ENCODE measurements at regions not wholly inside any gene's neighbourhood (a gene's known extent, or its start where the extent isn't known, plus 50 kb on each side); places are given as distances from the start of the nearest gene placed in this dataset.
A peak's percentile ranks its signal among the peaks of the same experiment; 100 is the strongest.
"Not testable (repeated sequence)": the region's sequence is repeated elsewhere in the genome, so short reads cannot be mapped to it uniquely, and the experiment has no call there.

DNA sequence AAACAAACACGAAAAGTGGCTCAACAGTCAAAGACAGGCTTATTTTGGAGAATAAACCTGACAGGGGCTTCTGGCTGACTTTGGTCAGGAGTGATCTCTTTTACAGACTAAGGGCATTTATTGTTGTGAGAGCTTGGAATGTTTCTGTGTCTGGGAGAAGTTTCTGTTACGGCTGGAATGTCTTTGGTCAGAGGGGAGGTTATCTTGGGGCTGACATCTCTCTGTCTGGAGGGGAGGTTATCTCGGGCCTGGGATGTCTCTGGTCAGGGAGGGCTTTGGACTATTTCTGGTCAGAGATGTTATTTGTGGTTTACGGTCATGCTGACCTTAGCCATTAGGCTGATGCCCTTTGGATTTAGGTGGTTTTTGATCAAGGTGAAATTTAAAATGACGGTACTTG is 345.5 kb upstream of the FSIP2 start:
- DNase-seq = no peak

DNA sequence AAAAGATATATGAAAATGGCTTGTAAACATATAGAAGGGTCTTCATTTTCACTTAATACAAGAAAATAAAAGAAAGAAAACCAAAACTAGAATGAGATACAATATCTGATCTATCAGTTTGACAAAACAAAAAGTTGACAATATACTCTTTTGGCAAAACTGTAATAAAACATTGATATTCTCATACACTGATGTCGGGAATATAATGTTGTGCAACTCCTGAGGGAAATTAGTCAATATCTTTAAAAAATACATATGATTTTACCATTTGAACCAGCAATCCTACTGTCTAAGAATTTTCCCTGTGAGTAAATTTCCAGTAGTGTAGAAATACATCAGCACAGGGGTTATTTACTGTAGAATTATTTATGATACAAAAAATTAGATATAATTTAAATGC is 336.1 kb upstream of the FSIP2 start:
- no peak for DNase-seq

DNA sequence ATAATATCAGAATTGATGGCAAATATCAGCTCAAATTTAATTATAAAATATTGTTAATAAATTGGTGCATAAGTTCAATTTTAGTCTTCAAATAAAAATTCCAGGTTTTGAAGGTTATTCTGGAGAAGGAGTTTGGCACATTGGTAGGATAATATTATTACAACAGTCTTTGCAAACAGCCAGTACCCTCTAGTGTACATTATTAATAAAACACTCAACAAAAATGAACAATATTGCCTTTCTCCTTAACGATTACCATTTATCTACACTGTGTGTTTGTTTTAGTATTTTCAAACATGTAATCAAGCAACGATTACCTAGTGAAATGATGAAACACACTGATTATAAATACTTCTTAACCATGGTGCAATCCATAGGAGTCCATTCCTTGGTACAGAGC is 334.0 kb upstream of the FSIP2 start:
- DNase-seq = no peak

DNA sequence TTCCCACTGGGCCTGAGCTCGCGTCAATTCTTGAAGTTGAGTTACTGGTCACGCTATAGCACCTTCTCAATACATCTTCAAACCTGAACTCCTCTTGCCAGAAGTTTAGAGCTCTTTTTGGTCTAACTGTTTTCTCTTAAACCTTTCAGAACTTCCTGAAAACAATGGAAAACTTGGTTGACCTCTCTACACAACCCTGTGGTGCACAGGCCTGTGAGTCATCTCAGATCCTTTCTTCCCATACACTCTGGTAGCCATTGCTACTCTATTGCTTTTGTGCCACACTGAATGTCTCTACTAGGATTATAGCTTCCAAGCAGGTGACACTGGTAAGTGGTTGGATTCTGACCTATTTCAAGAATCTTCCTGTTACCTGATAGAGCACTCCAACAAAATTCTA is 321.5 kb upstream of the FSIP2 start:
- no peak for DNase-seq

DNA sequence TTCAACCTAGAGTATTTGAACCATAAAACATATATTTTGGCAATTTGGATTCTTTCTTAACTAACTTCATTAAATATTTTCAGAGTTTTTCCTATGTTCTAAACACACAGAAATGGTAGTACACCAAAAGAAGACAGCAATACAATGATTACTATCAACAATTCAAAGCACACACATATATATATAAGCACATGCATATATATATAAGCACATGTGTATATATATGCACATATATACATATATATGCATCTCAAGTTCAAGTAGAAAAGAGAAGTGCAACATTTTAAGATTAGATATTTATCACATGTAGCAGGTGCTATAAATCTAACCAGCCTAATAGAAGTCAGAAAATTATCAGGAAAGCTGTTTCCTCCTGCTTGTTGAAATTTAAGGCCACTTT is 320.9 kb upstream of the FSIP2 start:
- no peak for DNase-seq

DNA sequence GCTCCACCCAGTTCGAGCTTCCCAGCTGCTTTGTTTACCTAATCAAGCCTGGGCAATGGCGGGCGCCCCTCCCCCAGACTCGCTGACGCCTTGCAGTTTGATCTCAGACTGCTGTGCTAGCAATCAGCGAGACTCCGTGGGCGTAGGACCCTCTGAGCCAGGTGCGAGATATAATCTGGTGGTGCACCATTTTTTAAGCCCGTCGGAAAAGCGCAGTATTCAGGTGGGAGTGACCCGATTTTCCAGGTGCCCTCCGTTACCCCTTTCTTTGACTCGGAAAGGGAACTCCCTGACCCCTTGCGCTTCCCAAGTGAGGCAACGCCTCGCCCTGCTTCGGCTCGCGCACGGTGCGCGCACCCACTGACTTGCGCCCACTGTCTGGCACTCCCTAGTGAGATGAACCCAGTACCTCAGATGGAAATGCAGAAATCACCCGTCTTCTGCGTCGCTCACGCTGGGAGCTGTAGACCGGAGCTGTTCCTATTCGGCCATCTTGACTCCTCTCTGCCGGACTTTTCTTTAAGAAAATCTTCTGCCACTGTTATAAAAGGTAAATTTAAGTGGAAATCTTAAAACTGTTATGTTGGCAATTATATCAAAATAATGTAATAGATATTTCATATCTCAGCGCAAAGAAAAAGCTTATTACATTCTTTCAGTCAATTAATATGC is 313.5 kb upstream of the FSIP2 start:
- peak; percentile 45 for DNase-seq

DNA sequence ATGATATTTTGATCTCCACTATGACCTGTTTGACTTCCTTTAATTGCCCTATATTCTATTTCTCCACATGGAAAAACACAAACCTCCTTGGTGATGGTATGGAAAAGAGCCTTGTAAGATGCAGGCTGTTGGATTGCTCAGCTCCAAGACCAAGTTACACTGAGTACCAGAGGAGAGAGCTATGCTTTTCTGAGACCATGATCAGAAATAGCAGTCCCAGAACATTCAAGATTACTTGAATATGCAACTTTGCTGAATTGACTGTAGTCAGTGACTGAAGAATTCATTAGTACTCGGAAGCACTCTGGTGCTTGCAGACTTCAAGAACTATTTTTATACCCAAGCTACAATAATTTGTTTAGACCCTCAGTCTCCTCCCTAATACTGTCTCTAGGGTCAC is 310.6 kb upstream of the FSIP2 start:
- no peak for DNase-seq

DNA sequence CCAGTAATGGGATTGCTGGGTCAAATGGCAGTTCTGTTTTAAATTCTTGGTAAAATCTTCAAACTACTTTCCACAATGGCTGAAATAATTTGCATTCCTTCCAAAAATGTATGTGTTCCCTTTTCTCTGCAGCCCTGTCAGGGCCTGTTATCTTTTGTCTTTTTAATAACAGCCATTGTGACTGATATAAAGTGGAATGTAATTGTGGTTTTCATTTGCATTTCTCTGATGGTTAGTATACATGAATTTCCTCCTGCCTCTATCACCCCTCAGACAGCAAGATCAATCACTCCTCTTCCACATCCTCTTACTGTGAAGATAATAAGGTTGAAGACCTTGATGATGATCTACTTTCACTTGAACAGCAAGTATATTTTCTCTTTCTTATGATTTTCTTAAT is 304.8 kb upstream of the FSIP2 start:
- DNase-seq = no peak

DNA sequence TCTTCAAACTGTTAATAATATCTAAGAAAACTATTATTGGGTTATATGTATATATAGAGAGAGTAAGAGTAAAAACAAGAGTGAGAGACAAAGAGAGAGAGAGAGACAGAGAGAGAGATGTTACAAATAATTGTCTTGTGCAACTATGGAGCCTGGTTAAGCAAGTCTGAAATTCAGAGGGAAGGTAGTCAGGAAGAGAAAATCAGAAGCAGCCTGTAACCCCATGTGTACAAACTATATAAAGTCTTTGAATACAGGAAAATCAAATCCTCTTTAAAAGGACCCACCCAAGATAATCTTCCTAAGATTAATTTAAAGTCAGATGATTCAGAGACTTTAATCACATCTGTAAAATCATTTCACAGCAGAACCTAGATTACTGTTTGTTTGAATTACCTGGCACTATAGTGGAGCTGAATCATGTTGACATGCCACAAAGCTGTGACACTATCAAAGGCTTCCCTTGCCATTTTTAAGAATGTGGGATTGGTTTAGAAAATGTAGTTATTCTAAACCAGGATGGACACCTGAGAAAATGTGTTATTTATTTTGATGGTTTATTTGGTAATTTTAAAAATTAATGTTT is 301.7 kb upstream of the FSIP2 start:
- DNase-seq = no peak

DNA sequence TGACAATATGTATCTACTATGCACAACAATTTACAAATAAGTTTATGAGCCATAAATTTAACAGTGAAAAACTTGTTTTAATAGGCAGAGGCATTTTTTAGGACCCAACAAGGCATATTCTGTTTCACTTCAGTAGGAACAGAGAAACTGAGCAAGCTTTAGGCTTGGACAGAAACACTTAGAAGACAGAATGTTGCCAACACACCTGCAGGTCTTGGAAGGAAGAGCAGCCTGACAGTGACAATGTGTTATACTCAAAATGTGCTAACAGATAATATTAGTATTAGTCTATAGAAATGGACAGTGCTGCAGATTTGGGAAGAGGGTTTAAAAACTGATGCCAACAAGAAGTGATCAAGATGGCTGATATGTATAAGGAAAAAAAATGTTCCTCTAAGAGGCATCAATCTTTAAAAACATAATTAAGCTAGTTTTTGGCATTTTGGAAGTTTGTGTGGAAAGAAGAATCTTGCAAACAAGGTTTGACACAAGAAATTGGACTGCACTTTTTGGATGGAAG is 297.1 kb upstream of the FSIP2 start:
- DNase-seq = no peak

DNA sequence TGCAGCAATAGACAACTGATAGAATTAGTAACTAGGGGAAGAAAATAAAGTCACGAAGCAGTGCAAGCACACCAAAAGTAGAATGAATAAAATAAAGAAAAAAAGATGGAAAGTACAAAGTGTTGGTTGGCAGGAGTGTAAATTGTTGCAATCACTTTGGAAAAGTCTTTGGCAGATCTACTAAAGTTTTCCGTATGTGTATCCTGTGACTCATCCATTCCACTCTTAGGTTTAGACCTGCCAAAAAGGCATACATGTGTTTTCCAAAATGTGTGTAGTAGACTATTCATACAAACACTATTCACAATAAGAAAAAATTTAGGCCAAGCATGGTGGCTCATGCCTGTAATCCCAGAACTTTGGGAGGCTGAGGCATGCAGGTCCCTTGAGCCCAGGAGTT is 282.1 kb upstream of the FSIP2 start:
- DNase-seq = no peak

DNA sequence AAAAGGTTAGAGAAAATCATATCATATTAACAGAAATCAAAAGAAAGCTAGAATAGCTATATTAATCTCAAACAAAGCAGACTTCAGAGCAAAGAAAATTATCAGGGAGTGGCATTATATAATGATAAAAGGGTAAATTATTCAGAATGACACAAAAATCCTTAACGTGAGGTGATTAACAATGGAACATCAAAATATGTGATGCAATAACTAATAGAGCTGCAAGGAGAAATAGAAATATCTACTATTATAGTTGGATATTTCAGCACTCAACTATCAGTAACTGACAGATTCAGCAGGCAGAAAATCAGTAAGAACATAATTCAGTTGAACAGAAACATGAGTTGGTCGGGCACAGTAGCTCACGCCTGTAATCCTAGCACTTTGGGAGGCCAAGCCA is 275.1 kb upstream of the FSIP2 start:
- no peak for DNase-seq

DNA sequence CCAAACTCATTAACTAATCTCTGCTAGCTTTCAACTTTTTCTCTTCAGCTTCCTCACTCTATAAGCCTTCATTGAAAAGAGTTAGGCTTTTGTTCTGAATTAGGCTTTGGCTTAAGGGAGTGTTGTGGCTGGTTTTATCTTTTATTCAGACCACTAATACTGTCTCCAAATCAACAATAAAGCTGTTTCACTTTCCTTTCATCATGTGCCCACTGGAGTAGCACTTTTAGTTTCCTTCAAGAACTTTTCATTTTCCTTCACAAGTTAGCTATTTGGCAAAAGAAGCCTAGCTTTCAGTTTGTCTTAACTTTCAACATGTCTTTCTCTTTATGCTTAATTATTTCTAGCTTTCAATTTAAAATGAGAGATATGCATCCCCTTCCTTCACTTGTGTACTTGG is 271.7 kb upstream of the FSIP2 start:
- no peak for DNase-seq

DNA sequence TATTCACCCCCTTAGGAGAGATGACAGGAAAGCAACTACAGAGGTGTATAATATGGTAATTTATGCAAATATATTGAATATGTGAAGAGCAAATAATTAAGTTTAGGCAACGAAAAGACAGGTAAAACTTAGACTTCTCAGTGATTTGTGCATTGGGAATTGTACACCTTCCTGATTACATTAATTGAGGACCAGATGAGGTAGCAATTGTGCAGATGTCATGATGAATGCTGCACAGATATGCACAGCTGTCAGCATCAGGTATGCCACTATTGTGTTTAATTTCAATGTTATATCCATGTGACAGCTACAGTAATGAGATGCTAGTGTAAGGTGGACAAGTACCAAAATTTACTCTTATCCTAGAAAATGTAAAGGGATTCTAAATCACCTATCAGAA is 267.2 kb upstream of the FSIP2 start:
- no peak for DNase-seq

DNA sequence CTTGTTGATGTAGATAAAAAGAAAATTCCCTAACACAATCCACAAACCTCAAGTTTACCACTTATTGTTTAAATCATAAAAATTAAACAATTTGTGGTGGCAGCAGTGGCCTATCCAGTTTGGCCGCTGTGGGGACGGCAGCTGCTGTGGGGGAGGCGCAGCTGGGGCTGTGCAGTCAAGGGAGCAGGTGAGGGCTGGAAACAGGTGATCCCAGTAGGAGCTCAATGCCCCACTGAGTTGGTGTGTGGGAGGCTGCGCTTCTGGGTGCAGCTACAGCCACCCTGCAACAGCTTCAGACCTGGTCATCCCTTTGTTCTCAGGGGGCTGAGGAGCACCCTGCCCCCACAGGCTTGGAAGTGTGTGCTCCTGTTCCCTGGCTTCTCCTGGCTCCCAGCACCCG is 266.0 kb upstream of the FSIP2 start:
- no peak for DNase-seq

DNA sequence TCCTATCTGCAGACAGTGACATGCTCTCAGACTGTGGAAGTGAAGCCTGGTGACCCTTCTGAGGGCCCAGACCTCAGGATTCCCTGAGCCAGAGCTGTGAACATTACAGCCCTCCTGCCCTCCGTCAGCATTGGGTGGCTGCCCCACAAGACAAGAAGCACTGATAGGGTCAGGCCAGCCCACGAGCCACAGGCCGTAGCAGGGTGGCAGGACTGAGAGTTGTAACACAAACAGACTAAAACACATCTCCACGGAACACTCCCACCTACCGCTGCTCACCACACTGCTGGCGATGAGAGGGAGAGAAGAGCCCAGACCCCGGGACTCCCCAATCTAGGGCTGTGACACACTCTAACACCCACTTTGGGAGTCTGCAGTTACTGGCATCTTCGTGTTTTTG is 264.8 kb upstream of the FSIP2 start:
- DNase-seq = no peak

DNA sequence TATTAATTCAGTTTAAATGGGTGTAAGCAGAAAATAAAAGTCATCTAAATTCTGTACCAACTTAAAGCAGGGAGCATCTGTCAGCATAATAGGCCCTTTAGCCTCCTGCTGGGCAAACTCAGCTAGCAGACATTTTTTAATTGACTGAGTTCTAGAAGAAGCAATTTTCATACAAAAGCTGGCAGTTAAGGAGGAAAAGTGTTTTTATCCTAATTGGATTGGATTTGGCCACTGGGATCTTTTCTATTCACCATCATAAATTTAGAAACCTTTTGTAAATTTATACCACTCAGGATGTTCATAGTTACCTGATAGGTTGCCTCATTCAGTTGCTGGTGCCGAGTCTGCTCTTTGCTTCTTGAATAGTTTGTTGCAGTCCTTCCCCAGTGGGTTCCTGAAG is 262.7 kb upstream of the FSIP2 start:
- no peak for DNase-seq

DNA sequence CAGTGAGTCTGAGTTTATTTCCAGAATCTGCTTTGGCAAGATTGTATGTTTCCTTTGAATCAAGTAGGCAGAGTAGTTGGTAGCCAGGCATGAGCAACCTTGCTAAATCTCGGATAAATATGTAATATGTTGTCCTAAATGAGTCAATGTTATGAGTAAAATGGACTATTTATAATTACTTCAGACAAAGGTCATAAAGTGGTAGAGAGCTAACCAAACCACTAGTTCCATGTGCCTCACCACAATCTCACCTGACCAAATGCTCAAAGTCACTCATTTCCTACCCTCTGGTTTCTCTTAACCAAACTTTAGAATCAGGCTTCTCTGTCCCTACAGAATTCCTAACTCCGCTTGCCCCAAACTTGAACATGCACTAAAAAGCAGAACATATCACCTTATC is 261.2 kb upstream of the FSIP2 start:
- DNase-seq = no peak

DNA sequence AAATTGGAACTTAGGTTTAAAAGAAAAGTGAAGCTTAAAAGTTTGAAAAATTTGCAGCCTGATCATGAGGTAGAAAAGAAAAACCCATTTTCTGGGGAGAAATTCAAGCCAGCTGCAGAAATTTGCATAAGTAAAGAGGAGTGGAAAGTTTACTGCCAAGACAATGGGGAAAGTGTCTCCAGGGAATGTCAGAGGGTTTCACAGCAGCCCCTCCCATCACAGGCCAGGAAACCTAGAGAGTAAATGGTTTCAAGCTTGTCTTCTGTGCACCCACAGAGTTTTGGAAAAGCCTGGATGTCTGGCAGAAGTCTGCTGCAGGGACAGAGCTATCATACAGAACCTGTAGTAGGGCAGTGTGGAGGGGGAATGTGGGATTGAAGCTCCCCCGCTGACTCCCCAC is 254.0 kb upstream of the FSIP2 start:
- DNase-seq = no peak

DNA sequence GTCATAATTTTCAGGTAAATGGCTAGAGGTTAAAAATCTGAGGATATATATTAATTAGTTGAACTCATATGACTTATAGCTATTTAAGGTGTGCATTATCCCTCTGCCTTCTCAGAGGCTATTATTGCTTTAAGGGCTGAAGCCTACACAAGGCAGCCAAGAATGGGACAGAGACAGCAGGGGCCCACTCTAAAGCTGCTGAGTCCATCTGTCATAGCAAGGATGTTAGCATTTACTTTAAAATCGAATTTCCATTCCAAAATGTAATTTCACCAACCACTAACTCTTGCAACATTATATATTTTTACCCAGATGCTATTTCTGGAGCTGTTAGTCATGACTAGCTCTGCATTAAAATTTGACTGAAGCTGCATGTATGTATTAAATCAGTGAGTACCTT is 236.3 kb upstream of the FSIP2 start:
- no peak for DNase-seq

DNA sequence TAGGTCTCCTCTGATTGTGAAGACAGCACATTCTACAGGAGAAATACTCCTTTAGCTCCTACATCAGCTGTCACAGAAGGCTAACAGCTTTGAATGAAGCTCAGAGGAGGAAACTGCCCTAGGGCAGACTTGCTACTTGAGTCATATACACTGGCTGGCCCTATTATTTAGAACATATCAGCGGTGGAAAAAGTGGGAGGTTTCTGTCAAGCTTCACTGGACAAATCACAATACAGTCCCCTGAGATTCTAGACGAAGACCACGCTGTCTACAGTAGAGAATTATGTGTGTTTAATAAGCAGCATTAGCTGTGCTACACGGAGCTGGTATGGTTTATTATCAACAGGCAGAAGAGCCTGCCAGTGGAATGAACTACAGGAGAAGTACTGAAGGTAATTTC is 230.9 kb upstream of the FSIP2 start:
- DNase-seq = no peak

DNA sequence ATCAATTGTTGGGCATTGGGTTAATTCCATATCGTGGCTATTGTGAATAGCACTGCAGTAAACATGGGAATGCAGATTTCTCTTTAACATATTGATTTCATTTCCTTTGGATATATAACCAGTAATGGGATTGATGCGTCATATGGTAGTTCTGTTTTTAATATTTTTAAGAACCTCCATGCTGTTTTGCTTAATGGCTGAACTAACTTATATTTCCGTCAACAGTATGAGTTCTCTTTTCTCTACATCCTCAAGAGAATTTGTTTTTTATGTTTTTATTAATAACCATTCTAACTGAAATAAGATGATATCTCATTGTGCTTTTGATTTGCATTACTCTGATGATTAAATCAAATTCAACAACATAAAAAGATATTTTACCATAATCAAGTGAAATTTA is 228.5 kb upstream of the FSIP2 start:
- no peak for DNase-seq

DNA sequence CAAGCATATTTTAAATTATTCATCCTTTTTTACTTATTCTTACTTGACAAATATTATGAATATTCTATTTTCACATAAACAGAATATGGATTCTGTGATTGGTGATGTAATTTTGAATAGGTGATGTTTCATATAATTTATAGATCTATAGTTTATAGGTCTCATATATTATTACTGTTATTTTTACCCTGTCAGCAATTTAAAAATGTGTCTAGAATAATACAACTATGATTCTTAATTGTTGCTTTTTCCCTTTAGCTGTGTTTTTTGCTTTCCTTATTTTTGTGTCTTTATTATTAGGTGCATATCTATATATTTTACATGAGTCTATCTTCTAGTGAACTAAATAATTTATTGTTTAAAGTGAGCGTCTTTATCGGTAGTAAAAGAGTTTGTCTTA is 226.7 kb upstream of the FSIP2 start:
- no peak for DNase-seq

DNA sequence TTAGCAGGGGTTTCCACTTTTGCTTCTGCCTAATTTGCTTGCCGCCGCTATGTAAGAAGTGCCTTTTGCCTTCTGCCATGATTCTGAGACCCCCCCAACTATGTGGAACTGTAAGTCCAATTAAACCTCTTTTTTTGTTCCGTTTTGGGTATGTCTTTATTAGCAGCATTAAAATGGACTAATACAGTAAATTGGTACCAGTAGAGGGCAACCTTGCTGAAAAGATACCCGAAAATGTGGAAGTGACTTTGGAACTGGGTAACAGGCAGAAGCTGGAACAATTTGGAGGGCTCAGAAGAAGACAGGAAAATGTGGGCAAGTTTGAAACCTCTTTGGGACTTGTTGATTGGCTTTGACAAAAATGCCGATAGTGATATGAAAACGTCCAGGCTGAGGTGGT is 216.1 kb upstream of the FSIP2 start:
- DNase-seq = no peak

DNA sequence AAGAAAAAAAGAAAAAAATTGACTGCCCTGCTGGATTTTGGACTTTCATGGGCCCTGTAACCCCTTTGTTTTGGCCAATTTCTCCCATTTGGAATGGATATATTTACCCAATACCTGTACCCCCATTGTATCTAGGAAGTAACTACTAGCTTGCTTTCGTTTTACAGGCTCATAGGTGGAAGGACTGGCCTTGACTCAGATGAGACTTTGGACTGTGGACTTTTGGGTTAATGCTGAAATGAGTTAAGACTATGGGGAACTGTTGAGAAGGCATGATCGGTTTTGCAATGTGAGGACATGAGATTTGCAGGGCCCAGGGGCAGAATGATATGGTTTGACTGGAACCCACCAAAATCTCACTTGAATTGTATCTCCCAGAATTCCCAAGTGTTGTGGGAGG is 214.4 kb upstream of the FSIP2 start:
- not testable (repeated sequence) for DNase-seq

Measured in activated CD8-positive, alpha-beta memory T cell treated with anti-CD3 and anti-CD28 coated beads, Interleukin-2, amount 50 U/mL, for 48 hours (primary cell).